HG03442 (cell line): ENCODE measurements at regions not wholly inside any gene's neighbourhood (a gene's known extent, or its start where the extent isn't known, plus 50 kb on each side); places are given as distances from the start of the nearest gene placed in this dataset.

Source experiments
- ATAC-seq: cut with Tn5 transposase; IDR thresholded peaks from one replicate; pipeline ENCODE4 v1.9.1; 2021; ENCODE audit warnings: mild to moderate bottlenecking, moderate library complexity; ENCODE audit not compliant: unreplicated experiment

GRCh38 chr4:151952137-151952536, 191.3 kb upstream of the GATB start:
- ATAC-seq, result no peak

DNA sequence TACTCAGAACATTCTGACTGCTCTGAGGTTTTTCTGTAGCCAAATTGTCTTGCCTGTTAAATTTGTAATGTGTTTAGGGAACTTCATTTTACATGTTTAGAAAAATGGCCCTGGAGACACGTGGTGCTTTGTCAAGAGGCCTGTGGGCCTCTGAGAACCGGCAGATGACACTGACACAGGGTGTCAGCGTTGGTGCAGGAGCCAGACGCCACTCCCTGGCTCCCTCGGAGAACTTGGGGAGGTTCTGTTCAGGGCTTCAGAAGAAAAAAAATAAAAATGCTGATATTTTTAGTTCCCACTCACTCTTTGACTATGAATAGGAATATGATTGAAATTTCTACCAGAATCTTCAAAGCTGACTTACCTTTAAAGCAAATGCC, 190.9 kb upstream of the GATB start:
- no peak for ATAC-seq

DNA sequence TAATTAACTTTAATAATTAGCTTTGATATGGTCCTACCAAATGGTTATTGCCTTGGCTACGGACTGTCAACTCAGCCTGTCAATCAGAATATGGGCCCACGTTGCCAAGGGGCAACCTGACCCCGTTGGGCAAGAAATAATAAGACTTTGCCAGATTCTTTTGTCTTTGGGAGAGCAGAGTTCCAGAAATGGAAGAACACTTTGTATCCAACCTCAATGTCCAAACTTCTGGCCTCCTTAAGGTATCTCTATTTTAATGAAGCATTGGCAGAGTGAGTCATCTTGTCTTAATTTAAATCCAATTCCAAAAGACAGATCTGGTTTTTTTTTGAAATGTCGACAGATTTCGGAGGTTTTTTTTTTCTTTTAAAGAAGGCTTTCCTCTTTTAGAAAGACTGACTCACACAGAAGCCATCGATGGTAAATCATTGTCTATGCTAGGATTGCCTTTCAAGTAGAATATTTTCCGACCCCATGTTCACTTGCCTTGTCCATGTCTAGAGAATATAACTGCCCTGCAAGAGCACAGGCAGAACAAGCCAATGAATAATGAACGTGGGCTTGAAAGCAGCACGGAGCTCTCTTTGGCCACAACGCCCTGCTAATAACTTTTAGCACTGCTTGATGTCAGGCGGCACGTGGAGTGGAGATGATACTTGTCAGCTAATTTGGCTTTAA, 190.3 kb upstream of the GATB start:
- ATAC-seq, result no peak

DNA sequence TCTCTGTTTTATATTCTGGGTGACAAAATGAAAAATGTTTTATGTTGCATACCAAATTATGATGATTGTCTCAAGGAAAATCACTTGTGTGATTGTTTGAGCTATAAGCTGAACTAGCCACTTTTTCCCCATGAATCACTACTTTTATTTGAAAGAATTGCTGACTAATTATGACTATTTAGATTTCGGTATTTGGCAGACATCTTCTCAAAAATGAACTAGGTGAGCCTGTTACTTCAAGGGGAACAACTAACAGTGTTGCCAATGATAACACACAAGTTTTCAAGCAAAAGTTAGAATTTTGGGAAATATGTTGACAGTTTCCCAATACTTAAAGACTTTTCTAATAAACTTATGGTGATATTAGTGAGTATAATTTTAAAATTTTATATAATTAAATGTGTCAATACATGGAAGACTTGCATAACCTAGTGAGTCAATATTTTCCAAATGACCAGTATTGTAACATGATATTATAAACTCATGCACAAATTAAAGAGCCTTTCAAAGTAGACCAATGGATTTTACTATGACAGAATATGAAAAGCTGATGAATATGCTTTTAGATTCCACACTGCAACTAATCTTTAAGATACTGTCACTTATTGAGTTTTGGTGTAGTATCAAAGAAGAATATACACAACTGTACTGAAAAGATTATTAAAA, 187.7 kb upstream of the GATB start:
- no peak for ATAC-seq

- ATAC-seq, result no peak
Measured at GRCh38 chr4:151946718-151947117, 185.9 kb upstream of the GATB start.

DNA sequence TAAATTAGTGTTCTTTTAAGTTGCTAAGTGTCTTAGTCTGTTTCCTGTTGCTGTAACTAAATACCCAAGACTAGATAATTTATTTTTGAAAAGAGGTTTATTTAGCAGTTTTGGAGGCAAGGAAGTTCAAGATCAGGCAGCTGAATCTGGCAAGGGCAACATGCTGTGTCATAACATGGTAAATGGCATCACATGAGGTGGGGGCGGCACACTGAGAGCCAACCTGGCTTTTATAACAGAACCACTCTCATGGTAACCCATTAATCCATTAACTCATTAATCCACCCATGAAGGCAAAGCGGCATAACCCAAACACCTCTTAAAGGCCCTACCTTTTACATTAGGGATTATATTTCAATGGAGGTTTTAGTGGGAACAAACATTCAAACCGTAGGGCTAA, 182.2 kb upstream of the GATB start:
- ATAC-seq, result no peak

GRCh38 chr4:151940926-151941617, 180.3 kb upstream of the GATB start:
- no peak for ATAC-seq

GRCh38 chr4:151940291-151940690, 179.5 kb upstream of the GATB start:
- no peak for ATAC-seq

DNA sequence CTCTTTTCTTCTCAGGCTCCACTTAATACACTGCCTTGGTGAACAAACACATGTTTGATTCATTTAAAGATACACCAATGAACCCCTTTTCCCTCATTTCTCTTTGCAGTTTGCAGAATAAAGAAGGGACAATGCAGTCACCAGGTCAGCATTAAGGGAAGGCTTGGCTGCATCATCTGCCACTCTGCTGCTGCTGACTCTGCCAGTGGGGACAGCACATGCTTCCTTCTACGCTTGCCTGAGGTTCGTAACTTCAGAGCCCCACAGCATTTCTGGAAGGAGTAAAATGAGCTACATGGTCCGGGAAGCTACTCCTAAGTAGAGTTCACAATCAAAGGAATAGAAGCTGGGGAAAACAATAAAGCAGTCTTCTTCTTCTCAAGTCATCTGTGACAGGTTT, 178.9 kb upstream of the GATB start:
- ATAC-seq, result no peak

DNA sequence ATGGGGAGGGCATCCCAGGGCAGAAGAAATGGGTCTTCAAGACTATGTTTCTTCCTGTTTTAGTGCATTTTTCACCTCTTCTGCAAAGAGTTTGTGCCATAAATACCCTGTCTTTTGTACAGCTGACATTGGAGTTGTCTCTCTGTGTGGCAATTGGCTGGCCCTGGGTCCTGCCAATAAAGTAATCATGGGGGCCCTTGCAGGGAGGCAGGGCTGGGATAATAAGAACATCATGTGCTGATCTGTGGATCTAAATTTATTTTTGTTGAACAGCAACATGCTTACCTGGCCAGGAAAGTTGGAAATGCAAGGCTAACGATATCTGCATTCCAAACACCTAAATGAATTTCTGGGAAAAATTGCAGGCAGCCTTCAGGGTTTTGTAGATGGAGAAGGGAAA, 174.6 kb upstream of the GATB start:
- ATAC-seq, result no peak

DNA sequence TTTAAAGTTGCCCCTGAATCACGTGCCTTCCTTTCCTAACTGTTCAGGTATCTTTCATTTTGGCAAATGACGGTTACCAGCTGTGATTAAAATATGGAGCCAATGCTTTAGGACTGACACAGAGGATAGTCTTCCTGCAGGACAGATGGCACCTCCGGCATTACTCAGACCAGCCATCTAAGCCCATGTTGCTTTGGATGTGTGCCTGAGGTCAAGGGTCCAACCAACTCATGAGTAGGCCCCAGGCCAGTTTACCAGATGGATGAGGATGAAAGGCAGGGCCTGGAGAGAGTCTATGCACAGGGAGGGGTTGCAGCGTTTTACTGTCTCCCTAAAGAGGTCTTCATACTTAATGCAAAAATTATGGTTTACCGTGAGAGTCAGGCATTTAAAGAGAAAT, 174.0 kb upstream of the GATB start:
- no peak for ATAC-seq

DNA sequence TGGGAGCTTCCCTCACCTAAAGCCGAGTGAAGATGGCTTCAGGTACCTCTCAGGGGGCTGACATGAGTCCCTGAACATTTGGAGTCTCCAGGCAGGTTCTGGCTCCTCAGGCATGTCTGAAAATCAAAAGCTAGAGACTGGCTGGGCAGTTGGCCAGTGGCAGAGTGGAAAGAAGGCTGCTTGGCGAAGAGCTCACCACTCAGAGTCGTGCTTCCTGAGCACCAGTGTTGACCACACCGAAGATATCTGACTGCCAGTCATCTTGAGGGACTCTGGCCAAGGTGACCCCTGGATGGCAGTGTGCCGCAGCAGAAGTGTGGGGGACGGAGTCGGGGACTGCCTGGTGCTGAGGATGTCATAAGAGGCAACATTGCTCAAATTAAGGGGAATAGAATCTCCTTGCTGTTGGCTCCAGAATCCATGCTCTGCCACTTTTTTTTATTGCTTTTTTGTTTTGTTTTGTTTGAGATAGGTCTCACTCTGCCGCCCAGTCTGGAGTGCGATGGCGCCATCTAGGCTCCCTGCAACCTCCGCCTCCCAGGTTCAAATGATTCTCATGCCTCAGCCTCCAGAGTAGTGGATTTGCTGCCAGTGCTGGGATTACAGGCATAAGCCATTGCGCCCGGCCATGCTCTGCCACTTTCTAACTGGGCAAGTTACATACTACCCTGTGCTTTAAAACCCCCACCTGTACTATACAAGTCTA, 172.5 kb upstream of the GATB start:
- no peak for ATAC-seq

DNA sequence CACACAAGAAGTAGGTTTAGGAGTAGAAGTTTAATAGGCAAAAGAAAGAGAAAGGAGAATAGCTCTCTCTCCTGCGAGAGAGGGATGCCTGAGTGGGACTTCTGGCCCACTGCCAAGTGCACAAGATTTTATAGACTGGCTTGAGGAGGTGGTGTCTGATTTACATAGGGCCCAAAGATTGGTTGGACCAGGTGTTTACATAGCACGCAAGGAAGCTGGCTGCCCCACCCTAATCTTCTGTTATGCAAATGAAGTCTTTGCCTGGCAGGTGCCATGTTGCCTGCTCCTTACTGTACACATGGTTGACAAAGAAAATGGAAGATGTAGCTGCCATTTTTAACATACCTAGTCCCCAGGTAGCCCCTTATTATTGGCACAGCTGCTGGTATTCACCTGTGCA, 170.8 kb upstream of the GATB start:
- ATAC-seq, result no peak

GRCh38 chr4:151930372-151930771, 169.6 kb upstream of the GATB start:
- no peak for ATAC-seq

GRCh38 chr4:151928112-151928511, 167.3 kb upstream of the GATB start:
- no peak for ATAC-seq

- ATAC-seq, result no peak
Measured at GRCh38 chr4:151922811-151923210, 162.0 kb upstream of the GATB start.

GRCh38 chr4:151922306-151922705, 161.5 kb upstream of the GATB start:
- ATAC-seq, result no peak

GRCh38 chr4:151921811-151922210, 161.0 kb upstream of the GATB start:
- no peak for ATAC-seq

GRCh38 chr4:151921386-151921785, 160.6 kb upstream of the GATB start:
- ATAC-seq, result no peak

GRCh38 chr4:151917145-151917734, 156.4 kb upstream of the GATB start:
- ATAC-seq, result no peak

DNA sequence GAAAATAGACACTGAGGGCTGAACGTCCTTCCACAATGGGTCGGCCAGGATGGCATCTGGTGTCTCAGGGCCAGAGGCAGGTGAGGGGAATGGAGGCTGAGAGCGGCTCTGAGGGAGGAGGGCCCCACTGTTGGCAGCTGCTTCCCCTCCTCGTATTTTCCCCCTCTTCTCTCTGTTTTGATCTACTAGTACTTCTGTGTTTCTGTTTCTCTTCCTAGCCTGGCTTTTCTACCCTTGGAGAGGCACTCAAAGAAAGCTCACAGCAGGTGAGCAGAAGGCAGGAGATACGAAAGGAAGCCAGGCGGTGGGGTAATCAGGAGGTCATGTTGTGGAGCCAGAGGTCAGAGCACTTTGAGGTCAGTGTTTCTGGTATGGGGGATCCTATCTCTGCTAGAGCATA, 151.8 kb upstream of the GATB start:
- no peak for ATAC-seq
